ENCODE measurements at regions not wholly inside any gene's neighbourhood (a gene's known extent, or its start where the extent isn't known, plus 50 kb on each side); places are given as distances from the start of the nearest gene placed in this dataset.

- H3K4me1 ChIP-seq (ENCODE audit: insufficient read depth, low read length, poor library complexity, severe bottlenecking): no peaks in the 10 kb centered on the region
- H3K27ac ChIP-seq (ENCODE audit: low read depth, low read length, poor library complexity, severe bottlenecking): no peak overlapping the region
- no peak for DNase-seq (ENCODE audit: low spot score)
- no peaks in the 10 kb centered on the region for H3K27me3 ChIP-seq (replicated peaks; ENCODE audit: insufficient read depth, low read depth, low read length, poor library complexity)
- H3K4me3 ChIP-seq (ENCODE audit: low read depth, low read length, poor library complexity, severe bottlenecking): no peak overlapping the region
- no peak for TF ChIP-seq CTCF (conservative IDR thresholded peaks at IDR 0.05; ENCODE audit: low read depth, low read length)
- no peak for TF ChIP-seq EZH2 (IDR thresholded peaks at IDR 0.05; ENCODE audit: borderline replicate concordance, low read depth, low read length, poor library complexity, severe bottlenecking)
- intact Hi-C loops (cut with micrococcal nuclease; ENCODE audit: unreplicated experiment): no loop called here
- no peaks in the 10 kb centered on the region for H3K36me3 ChIP-seq (ENCODE audit: insufficient read depth, low read length, poor library complexity, severe bottlenecking)
- H3K9me3 ChIP-seq (ENCODE audit: low read depth, low read length, poor library complexity, severe bottlenecking): no peaks in the 10 kb centered on the region
- ChIA-PET POLR2A (ENCODE audit: low non-redundant PET) (no interaction called here), CTCF (no interaction called here)
- BruUV-seq (replicated peaks): no TSS peak
Observed at GRCh38 chr2:72012886-72013574, 134.6 kb downstream of the CYP26B1 start.

- Histone ChIP-seq H3K9me3 (ENCODE audit: low read depth, low read length, poor library complexity, severe bottlenecking) (no peaks in the 10 kb centered on the region), H3K36me3 (ENCODE audit: insufficient read depth, low read length, poor library complexity, severe bottlenecking) (no peaks in the 10 kb centered on the region), H3K27ac (ENCODE audit: low read depth, low read length, poor library complexity, severe bottlenecking) (no peak overlapping the region), H3K4me1 (ENCODE audit: insufficient read depth, low read length, poor library complexity, severe bottlenecking) (no peaks in the 10 kb centered on the region), H3K27me3 (replicated peaks; ENCODE audit: insufficient read depth, low read depth, low read length, poor library complexity) (no peaks in the 10 kb centered on the region), H3K4me3 (ENCODE audit: low read depth, low read length, poor library complexity, severe bottlenecking) (no peak overlapping the region)
- DNase-seq (ENCODE audit: low spot score): no peak
- ChIA-PET POLR2A (ENCODE audit: low non-redundant PET) (no interaction called here), CTCF (no interaction called here)
- intact Hi-C loops (cut with micrococcal nuclease; ENCODE audit: unreplicated experiment): no loop called here
- BruUV-seq (replicated peaks): no TSS peak
- TF ChIP-seq CTCF (conservative IDR thresholded peaks at IDR 0.05; ENCODE audit: low read depth, low read length) (no peak), EZH2 (IDR thresholded peaks at IDR 0.05; ENCODE audit: borderline replicate concordance, low read depth, low read length, poor library complexity, severe bottlenecking) (no peak)
Observed at GRCh38 chr2:72011791-72012190, 135.9 kb downstream of the CYP26B1 start.

GRCh38 chr2:72011370-72011689 lies 136.3 kb downstream of the CYP26B1 start:
- no peak overlapping the region for H3K27ac ChIP-seq (ENCODE audit: low read depth, low read length, poor library complexity, severe bottlenecking)
- H3K4me3 ChIP-seq (ENCODE audit: low read depth, low read length, poor library complexity, severe bottlenecking): no peak overlapping the region
- no TSS peak for BruUV-seq (replicated peaks)
- TF ChIP-seq CTCF (conservative IDR thresholded peaks at IDR 0.05; ENCODE audit: low read depth, low read length): no peak
- no peak for TF ChIP-seq EZH2 (IDR thresholded peaks at IDR 0.05; ENCODE audit: borderline replicate concordance, low read depth, low read length, poor library complexity, severe bottlenecking)
- no peaks in the 10 kb centered on the region for H3K4me1 ChIP-seq (ENCODE audit: insufficient read depth, low read length, poor library complexity, severe bottlenecking)
- no peaks in the 10 kb centered on the region for H3K36me3 ChIP-seq (ENCODE audit: insufficient read depth, low read length, poor library complexity, severe bottlenecking)
- no peak for DNase-seq (ENCODE audit: low spot score)
- intact Hi-C loops (cut with micrococcal nuclease; ENCODE audit: unreplicated experiment): no loop called here
- H3K9me3 ChIP-seq (ENCODE audit: low read depth, low read length, poor library complexity, severe bottlenecking): no peaks in the 10 kb centered on the region
- H3K27me3 ChIP-seq (replicated peaks; ENCODE audit: insufficient read depth, low read depth, low read length, poor library complexity): no peaks in the 10 kb centered on the region
- CTCF ChIA-PET: no interaction called here
- POLR2A ChIA-PET (ENCODE audit: low non-redundant PET): no interaction called here

Measured in A673 (cell line).